Right lung (tissue), 2 donors: ENCODE measurements at regions not wholly inside any gene's neighbourhood (a gene's known extent, or its start where the extent isn't known, plus 50 kb on each side); places are given as distances from the start of the nearest gene placed in this dataset.
"Not testable (repeated sequence)": the region's sequence is repeated elsewhere in the genome, so short reads cannot be mapped to it uniquely, and the experiment has no call there.

Experiments
- DNase-seq, 2 donors: peaks; one replicate each; pipeline ENCODE4 v3.0.0-alpha.2; 2013

- no peak for DNase-seq
Observed at GRCh38 chr3:145259166-145259880, 901.7 kb downstream of the PLOD2 start.

DNA sequence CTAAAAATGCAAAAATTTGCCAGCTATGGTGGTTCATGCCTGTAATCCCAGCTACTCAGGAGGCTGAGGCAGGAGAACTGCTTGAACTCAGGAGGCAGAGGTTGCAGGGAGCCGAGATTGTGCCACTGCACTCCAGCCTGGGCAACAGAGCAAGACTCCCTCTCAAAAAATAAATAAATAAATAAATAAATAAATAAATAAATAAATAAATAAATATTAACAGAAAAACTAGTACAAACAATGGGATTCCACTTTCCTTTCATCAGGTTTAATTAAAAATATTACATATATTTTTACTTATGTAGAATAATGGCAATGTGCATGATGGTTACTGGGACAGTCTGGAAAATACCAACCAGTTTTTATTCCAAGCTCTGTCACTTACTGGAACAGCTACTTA lies 897.5 kb downstream of the PLOD2 start:
- not testable (repeated sequence) for DNase-seq

DNA sequence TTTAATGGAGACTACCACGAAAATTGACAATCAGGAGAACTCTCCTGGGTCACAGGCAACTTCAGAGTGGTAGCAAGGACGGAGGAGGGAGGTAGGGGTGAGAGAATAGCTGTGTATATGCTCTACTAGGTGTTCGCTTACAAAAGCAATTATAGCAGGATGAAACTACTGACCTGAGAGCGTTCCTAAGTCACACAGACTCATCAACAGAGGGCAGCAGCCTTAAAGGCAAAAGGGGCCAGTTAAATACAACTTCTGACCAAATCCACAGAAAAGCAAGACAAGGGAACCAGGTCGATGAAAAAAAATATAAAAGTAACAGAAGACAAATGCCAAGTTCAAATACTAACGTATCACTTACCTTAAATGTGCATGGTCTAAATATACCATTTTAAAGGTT lies 894.6 kb downstream of the PLOD2 start:
- DNase-seq = no peak

DNA sequence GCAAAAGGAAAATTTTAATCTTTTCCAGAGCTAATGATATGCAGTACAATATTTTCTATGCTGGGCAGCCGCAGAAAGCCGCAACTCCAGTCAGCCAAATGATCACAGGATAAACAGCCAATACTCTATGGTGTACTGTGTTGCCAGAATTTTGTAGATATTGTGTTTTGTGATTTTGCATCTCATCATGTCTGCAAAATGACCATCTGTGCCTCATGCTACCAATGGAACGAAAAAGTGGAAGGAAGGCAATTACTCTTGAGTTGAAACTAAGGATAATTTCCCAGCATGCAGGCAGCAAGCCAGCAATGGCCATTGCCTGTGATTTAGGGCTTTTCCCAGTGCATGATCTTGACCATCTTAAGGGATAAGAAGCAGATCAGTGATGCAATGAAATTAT lies 891.9 kb downstream of the PLOD2 start:
- DNase-seq = no peak

- no peak for DNase-seq
Observed at GRCh38 chr3:145272684-145273083, 888.3 kb downstream of the PLOD2 start.

GRCh38 chr3:145282505-145282904 lies 878.5 kb downstream of the PLOD2 start:
- DNase-seq = no peak

- DNase-seq = no peak
Observed at GRCh38 chr3:145286937-145287336, 874.0 kb downstream of the PLOD2 start.

DNA sequence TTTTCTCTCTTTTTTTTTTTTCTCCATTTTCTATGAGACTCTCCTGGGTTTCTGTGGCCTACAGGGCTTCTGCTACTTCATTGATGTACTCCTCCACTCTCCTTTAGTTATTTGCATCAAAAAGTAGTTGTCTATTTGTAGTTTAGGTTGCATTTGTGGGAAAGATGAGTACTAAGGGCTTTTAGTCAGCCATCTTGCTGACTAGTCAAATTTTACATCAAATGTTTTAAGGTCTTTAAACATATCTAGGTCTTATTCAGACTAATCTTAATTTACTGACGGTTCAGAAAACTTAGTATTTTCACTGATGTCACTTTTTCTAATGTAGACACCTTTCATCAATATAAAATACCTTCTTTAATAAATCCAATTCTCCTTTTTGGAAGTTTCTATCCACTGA lies 871.0 kb downstream of the PLOD2 start:
- no peak for DNase-seq

DNA sequence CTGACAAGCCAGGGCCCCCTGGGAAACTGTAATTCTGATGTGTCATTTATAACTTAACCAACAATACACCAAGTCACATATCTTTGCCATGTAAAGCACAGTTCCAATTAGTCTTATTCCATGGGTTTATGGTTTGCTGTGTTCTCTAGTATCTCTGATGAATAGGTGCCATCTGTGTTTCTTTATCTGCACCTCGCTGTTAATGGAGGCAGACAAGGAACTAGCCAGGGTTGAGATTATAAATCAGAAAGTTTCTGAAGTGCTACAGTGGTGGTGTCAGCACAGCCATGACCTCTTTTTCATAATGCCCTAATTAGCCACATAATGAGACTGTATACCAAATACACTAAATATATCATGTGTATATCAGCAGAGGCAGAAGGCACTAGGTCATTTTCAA lies 866.4 kb downstream of the PLOD2 start:
- DNase-seq = peak; percentile 52 to 70

DNA sequence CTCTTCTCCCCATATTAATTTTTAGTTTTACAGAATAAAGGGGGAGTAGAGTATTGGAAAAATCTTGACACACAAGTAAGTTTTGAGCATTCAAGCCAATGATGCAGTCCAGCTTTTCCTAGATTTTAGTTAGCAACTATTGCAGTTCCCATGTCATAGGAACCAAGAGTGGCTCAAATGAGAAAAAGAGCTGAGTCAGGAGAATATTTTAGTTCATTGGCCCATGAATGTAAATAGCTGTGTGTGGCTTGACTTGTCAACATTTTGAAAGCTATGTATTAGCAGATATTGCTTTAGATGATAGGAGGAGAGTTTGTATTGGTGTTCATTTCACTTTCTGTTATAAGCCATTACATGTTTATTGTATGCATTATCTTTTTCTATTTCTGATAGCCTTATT lies 853.7 kb downstream of the PLOD2 start:
- DNase-seq = no peak

DNA sequence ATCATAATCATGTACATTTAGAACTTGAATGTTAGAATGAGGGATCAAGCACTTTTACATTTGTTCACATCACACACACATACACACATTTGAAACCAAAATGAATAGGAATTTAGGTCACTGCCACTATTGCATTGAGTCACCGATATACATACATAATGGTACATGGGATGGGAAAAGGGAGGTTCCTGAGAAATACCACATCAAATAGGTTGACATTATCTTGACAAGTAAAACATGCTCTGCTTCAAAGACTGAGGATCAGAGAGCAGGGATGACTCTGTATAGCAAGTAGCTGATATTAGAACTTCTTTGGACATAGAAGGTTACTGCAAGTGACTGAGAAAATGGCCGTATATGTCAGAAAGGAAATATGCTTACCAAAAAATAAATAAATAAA lies 847.2 kb downstream of the PLOD2 start:
- DNase-seq = no peak

- not testable (repeated sequence) for DNase-seq
Observed at GRCh38 chr3:145316253-145316652, 844.7 kb downstream of the PLOD2 start.

GRCh38 chr3:145326666-145327065 lies 834.3 kb downstream of the PLOD2 start:
- no peak for DNase-seq

DNA sequence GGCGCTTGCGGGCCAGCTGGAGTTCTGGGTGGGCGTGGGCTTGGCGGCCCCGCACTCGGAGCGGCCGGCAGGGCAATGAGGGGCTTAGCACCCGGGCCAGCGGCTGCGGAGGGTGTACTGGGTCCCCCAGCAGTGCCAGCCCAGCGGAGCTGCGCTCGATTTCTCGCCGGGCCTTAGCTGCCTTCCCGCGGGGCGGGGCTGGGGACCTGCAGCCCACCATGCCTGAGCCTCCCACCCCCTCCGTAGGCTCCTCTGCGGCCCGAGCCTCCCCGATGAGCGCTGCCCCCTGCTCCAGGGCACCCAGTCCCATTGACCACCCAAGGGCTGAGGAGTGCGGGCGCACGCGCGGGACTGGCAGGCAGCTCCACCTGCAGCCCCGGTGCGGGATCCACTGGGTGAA lies 827.6 kb downstream of the PLOD2 start:
- not testable (repeated sequence) for DNase-seq

DNA sequence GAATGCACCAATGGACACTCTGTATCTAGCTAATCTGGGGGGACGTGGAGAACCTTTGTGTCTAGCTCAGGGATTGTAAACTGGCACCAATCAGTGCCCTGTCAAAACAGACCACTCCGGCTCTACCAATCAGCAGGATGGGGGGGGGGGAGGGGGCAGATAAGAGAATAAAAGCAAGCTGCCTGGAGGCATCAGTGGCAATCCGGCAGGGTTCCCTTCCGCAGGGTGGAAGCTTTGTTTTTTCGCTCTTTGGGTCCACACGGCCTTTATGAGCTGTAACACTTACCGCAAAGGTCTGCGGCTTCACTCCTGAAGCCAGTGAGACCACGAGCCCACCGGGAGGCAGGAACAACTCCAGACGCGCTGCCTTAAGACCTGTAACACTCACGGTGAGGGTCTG lies 827.1 kb downstream of the PLOD2 start:
- no peak for DNase-seq

- no peak for DNase-seq
Observed at GRCh38 chr3:145355206-145355605, 805.8 kb downstream of the PLOD2 start.

DNA sequence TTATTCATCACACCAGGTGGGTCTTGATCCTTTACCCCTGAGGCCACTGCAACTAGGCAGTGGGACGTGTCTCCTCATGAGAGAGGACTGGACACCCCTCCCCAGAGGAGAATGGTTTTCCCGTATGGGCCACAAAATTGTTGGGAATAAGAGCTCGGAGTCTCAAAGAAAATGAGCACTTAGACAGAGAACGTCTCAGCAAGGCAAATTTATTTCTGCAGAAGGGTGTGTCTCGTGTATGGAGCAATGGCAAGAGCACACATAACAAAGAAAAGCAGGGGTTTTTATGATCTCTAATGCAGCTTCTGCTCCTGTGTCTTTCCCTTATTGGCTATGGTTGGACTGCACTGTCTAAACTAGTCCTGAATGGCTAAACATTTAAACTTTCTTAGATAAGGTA lies 803.5 kb downstream of the PLOD2 start:
- DNase-seq = no peak

GRCh38 chr3:145359040-145359439 lies 801.9 kb downstream of the PLOD2 start:
- no peak for DNase-seq

GRCh38 chr3:145368748-145369147 lies 792.2 kb downstream of the PLOD2 start:
- no peak for DNase-seq

DNA sequence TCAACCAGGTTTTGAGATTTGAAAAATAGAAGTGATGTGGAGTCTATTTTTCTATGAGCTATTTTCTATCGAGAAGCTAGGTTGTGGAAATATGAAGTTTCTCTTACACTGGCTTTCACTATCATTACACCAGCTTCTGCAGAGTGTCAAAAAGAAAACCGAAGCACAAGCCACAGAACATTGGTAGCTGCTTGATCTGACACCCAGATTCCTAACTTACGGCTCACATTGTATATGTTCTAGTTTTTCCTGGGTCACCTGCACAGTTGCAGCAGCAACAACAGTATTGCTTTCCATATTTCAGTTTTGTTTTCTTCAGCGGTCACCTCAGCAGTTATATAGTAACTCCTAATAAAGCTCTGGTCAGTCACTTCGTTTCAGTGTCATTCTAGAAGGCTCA lies 790.1 kb downstream of the PLOD2 start:
- no peak for DNase-seq

DNA sequence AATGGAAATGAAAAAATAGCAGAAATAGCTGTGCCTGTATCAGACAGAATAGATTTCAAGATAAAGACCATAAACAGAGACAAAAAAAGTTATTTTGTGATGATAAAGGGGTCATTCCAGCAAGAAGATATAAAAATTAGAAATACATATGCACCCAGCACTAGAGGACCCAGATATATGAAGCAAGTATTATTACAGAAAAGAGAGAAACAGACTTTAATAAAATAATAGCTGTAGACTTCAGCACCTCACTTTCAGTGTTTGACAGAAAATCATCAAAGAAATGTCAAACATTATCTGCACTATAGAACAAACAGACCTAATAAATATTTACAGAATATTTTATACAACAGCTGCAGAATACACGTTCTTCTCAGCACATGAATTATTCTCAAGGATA lies 783.7 kb downstream of the PLOD2 start:
- no peak for DNase-seq

GRCh38 chr3:145383416-145383815 lies 777.6 kb downstream of the PLOD2 start:
- no peak for DNase-seq

DNA sequence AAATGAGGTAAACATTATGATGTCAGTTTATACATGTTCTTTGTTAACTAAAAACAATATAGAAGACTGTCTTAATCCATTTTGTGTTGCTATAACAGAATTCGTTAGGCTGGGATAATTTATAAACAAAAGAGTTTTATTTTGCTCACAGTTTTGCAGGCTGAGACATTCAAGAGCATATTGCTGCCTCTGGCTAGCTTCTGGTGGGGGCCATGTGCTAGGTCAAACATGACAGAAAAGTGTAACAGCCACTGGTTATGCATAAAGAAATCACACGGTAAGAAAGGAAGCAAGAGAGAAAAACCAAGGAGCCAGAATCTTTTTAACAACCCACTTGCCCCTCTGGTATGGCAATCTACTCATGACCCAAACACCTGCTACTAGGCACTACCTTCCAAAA lies 776.7 kb downstream of the PLOD2 start:
- no peak for DNase-seq

DNA sequence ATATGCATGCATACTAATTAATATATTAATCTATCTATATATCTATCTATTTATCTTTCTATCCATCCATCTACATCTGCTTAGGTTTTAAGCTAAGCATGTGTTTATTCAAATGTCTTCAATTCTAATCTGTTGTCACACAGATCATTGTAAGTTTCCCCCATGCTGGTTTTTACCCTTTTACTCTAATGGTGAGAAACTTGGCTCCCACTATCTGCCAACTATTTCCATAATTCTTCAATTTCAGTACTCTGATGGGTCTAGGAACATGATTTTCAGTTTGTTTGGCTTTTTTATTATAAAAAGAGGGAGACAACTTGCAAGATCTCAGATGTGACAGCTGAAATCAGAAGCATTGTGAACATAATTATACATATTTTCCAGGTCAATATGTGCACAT lies 773.8 kb downstream of the PLOD2 start:
- no peak for DNase-seq
